ENCODE measurements at regions not wholly inside any gene's neighbourhood (a gene's known extent, or its start where the extent isn't known, plus 50 kb on each side); places are given as distances from the start of the nearest gene placed in this dataset.

GRCh38 chr18:78561757-78562510 lies 417.7 kb upstream of the SALL3 start:
- no peak overlapping the region for H3K27ac Mint-ChIP-seq
- H3K27me3 Mint-ChIP-seq: peaks cover 11% of the 10 kb centered on the region
- no peak for DNase-seq
- no peaks in the 10 kb centered on the region for H3K36me3 Mint-ChIP-seq
- no peaks in the 10 kb centered on the region for H3K4me1 Mint-ChIP-seq
- H3K9me3 Mint-ChIP-seq: no peaks in the 10 kb centered on the region
- no peak overlapping the region for H3K4me3 Mint-ChIP-seq

DNA sequence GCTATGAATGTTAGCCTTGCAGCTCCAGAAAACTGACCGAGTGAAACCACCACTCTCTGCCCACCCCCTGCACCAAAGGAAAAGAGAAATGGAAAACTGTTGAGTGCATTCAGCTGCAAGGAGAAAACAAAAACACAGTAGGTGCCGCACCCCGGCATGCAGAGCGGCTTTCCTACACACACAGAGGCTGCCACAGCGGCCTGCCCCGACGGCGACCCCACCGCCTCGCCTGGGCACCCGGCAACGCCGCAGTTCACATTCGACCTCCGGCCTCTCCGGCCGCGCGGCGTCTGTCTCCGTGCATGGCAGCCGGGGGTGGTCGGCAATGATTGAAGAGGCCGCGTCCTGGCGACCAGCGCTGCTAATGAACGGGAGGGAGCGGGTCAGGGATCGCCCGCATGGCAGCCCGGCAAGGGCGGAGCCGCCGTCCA lies 417.1 kb upstream of the SALL3 start:
- H3K9me3 Mint-ChIP-seq: peaks cover 4% of the 10 kb centered on the region
- H3K4me3 Mint-ChIP-seq: no peak overlapping the region
- no peaks in the 10 kb centered on the region for H3K4me1 Mint-ChIP-seq
- H3K27ac Mint-ChIP-seq: no peak overlapping the region
- peaks cover 11% of the 10 kb centered on the region for H3K27me3 Mint-ChIP-seq
- H3K36me3 Mint-ChIP-seq: no peaks in the 10 kb centered on the region
- no peak for DNase-seq

- H3K27ac Mint-ChIP-seq: no peak overlapping the region
- H3K36me3 Mint-ChIP-seq: no peaks in the 10 kb centered on the region
- peaks cover 11% of the 10 kb centered on the region for H3K27me3 Mint-ChIP-seq
- peaks cover 4% of the 10 kb centered on the region for H3K9me3 Mint-ChIP-seq
- no peak for DNase-seq
- no peak overlapping the region for H3K4me3 Mint-ChIP-seq
- H3K4me1 Mint-ChIP-seq: no peaks in the 10 kb centered on the region
Measured at GRCh38 chr18:78563110-78563509, 416.5 kb upstream of the SALL3 start.

GRCh38 chr18:78564030-78564429 lies 415.6 kb upstream of the SALL3 start:
- H3K9me3 Mint-ChIP-seq: peaks cover 10% of the 10 kb centered on the region
- no peaks in the 10 kb centered on the region for H3K36me3 Mint-ChIP-seq
- no peak for DNase-seq
- no peak overlapping the region for H3K27ac Mint-ChIP-seq
- H3K4me1 Mint-ChIP-seq: no peaks in the 10 kb centered on the region
- no peak overlapping the region for H3K4me3 Mint-ChIP-seq
- H3K27me3 Mint-ChIP-seq: peaks cover 11% of the 10 kb centered on the region

GRCh38 chr18:78564518-78564917 lies 415.1 kb upstream of the SALL3 start:
- no peak overlapping the region for H3K27ac Mint-ChIP-seq
- H3K36me3 Mint-ChIP-seq: no peaks in the 10 kb centered on the region
- peaks cover 11% of the 10 kb centered on the region for H3K27me3 Mint-ChIP-seq
- no peak for DNase-seq
- H3K4me3 Mint-ChIP-seq: no peak overlapping the region
- H3K9me3 Mint-ChIP-seq: peaks cover 10% of the 10 kb centered on the region
- H3K4me1 Mint-ChIP-seq: no peaks in the 10 kb centered on the region

DNA sequence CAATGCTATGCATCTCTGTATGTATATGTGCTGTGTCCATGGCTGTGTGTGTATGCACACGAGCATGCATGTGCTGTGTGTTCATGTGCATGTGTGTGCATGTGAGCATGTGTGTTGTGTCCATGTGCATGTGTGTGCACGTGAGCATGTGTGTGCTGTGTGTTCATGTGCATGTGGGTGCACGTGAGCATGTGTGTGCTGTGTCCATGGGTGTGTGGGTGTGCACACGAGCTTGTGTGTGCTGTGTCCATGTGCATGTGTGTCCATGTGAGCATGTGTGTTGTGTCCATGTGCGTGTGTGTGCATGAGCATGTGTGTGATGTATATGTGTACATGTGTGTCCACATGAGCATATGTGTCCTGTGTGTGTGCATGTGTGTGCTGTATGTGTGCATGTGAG lies 414.4 kb upstream of the SALL3 start:
- Mint-ChIP-seq H3K4me3 (no peak overlapping the region), H3K36me3 (no peaks in the 10 kb centered on the region), H3K27ac (no peak overlapping the region), H3K9me3 (peaks cover 13% of the 10 kb centered on the region), H3K4me1 (no peaks in the 10 kb centered on the region), H3K27me3 (peaks cover 11% of the 10 kb centered on the region)
- no peak for DNase-seq

GRCh38 chr18:78566065-78566464 lies 413.6 kb upstream of the SALL3 start:
- DNase-seq: no peak
- peaks cover 15% of the 10 kb centered on the region for H3K9me3 Mint-ChIP-seq
- no peak overlapping the region for H3K4me3 Mint-ChIP-seq
- H3K4me1 Mint-ChIP-seq: no peaks in the 10 kb centered on the region
- no peaks in the 10 kb centered on the region for H3K36me3 Mint-ChIP-seq
- H3K27me3 Mint-ChIP-seq: peaks cover 11% of the 10 kb centered on the region
- no peak overlapping the region for H3K27ac Mint-ChIP-seq

- Mint-ChIP-seq H3K27me3 (peaks cover 11% of the 10 kb centered on the region), H3K9me3 (peaks cover 15% of the 10 kb centered on the region), H3K36me3 (no peaks in the 10 kb centered on the region), H3K4me3 (no peak overlapping the region), H3K27ac (no peak overlapping the region), H3K4me1 (no peaks in the 10 kb centered on the region)
- no peak for DNase-seq
Measured at GRCh38 chr18:78566720-78567119, 412.9 kb upstream of the SALL3 start.

GRCh38 chr18:78571063-78571785 lies 408.4 kb upstream of the SALL3 start:
- Mint-ChIP-seq H3K4me1 (no peaks in the 10 kb centered on the region), H3K4me3 (no peak overlapping the region), H3K9me3 (peaks cover 28% of the 10 kb centered on the region), H3K36me3 (no peaks in the 10 kb centered on the region), H3K27ac (no peak overlapping the region), H3K27me3 (no peaks in the 10 kb centered on the region)
- DNase-seq: no peak

DNA sequence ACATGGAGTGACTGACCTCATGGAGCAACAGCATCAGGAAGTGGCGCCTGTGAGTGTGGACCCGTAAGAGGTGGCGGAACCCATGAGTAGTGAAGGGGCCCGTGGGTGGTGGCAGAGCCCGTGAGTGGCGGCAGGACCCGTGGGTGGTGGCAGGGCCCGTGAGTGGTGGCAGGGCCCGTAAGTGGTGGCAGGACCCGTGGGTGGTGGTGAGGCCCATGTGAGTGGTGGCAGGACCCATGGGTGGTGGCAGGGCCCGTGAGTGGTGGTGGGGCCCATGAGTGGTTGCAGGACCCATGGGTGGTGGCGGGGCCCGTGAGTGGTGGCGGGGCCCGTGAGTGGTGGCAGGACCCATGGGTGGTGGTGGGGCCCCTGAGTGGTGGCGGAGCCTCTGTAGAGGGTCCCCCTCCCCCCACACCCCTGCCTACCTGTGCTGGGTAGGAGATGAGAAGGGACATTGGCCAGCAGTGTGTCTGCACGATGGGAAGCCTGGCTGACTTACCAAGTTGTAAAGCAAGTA lies 407.7 kb upstream of the SALL3 start:
- no peak for DNase-seq
- H3K27ac Mint-ChIP-seq: no peak overlapping the region
- H3K36me3 Mint-ChIP-seq: no peaks in the 10 kb centered on the region
- H3K27me3 Mint-ChIP-seq: no peaks in the 10 kb centered on the region
- H3K9me3 Mint-ChIP-seq: peaks cover 28% of the 10 kb centered on the region
- H3K4me1 Mint-ChIP-seq: no peaks in the 10 kb centered on the region
- H3K4me3 Mint-ChIP-seq: no peak overlapping the region

DNA sequence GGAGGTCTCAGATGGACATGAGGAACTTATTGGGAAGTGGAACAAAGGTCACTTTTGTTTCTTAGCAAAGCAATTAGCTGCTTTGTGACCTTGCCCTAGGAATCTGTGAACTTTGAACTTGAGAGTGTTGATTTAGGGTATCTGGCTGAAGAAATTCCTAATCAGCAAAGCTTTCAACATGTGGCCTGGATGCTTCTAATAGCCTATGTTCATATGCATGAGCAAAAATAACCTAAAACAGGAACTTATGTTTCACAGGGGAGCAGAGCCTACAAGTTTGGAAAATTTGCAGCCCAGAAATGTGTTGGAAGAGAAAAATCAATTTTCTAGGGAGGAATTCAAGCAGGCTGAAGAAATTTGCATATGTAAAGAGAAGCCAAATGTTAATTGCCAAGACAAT lies 405.8 kb upstream of the SALL3 start:
- H3K4me3 Mint-ChIP-seq: no peak overlapping the region
- H3K9me3 Mint-ChIP-seq: peaks cover 18% of the 10 kb centered on the region
- H3K27ac Mint-ChIP-seq: no peak overlapping the region
- no peak for DNase-seq
- no peaks in the 10 kb centered on the region for H3K4me1 Mint-ChIP-seq
- H3K36me3 Mint-ChIP-seq: no peaks in the 10 kb centered on the region
- H3K27me3 Mint-ChIP-seq: no peaks in the 10 kb centered on the region

DNA sequence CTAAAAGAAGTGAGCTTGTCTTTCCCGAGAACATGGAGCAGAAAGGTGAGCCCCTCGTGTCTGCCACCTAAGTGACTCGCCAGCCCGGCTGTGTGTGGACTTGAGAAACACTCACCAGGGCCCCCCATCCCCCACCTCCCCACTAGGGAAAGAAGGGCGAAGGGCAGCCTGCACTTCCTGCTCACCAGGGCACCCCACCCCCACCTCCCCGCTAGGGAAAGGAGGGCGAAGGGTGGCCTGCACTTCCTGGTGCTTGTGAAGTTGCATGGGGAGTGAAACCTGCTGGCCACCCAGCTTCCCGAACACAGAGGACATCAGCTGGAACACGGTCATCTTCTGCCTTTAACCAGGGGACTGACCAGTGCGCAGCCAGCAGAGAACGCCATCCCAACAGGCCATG lies 402.7 kb upstream of the SALL3 start:
- no peak for DNase-seq
- Mint-ChIP-seq H3K4me1 (no peaks in the 10 kb centered on the region), H3K27me3 (no peaks in the 10 kb centered on the region), H3K9me3 (peaks cover 13% of the 10 kb centered on the region), H3K27ac (no peak overlapping the region), H3K4me3 (no peak overlapping the region), H3K36me3 (no peaks in the 10 kb centered on the region)

GRCh38 chr18:78579449-78579848 lies 400.2 kb upstream of the SALL3 start:
- Mint-ChIP-seq H3K27me3 (no peaks in the 10 kb centered on the region), H3K36me3 (no peaks in the 10 kb centered on the region), H3K27ac (no peak overlapping the region), H3K4me1 (no peaks in the 10 kb centered on the region), H3K4me3 (no peak overlapping the region), H3K9me3 (peaks cover 5% of the 10 kb centered on the region)
- no peak for DNase-seq

GRCh38 chr18:78579854-78580577 lies 399.6 kb upstream of the SALL3 start:
- peaks cover 2% of the 10 kb centered on the region for H3K9me3 Mint-ChIP-seq
- H3K36me3 Mint-ChIP-seq: no peaks in the 10 kb centered on the region
- H3K27ac Mint-ChIP-seq: no peak overlapping the region
- DNase-seq: no peak
- no peaks in the 10 kb centered on the region for H3K27me3 Mint-ChIP-seq
- no peak overlapping the region for H3K4me3 Mint-ChIP-seq
- H3K4me1 Mint-ChIP-seq: no peaks in the 10 kb centered on the region

- no peak overlapping the region for H3K4me3 Mint-ChIP-seq
- H3K4me1 Mint-ChIP-seq: no peaks in the 10 kb centered on the region
- DNase-seq: no peak
- no peak overlapping the region for H3K27ac Mint-ChIP-seq
- no peaks in the 10 kb centered on the region for H3K36me3 Mint-ChIP-seq
- H3K9me3 Mint-ChIP-seq: no peaks in the 10 kb centered on the region
- no peaks in the 10 kb centered on the region for H3K27me3 Mint-ChIP-seq
Measured at GRCh38 chr18:78580835-78581339, 398.7 kb upstream of the SALL3 start.

Measured in activated naive CD8-positive, alpha-beta T cell treated with anti-CD3 and anti-CD28 coated beads for 36 hours (primary cell).